Osteoblast (primary cell): ENCODE measurements at regions not wholly inside any gene's neighbourhood (a gene's known extent, or its start where the extent isn't known, plus 50 kb on each side); places are given as distances from the start of the nearest gene placed in this dataset.

ENCODE experiments used
- DNase-seq: peaks from one replicate; pipeline ENCODE4 v3.0.0; 2011; ENCODE audit warnings: low spot score, mixed read lengths; ENCODE audit not compliant: insufficient read length; ENCODE audit errors: missing footprints
- H2AFZ ChIP-seq: 2 replicates; pipeline ENCODE4 v1.6.0; 2011; ENCODE audit warnings: mild to moderate bottlenecking, low read length
- H3K27ac ChIP-seq: 2 replicates; pipeline ENCODE4 v1.5.1; 2011; ENCODE audit warnings: mild to moderate bottlenecking, low read depth, low read length, moderate library complexity
- H3K27me3 ChIP-seq: 2 replicates; pipeline ENCODE4 v1.6.0; 2012; ENCODE audit warnings: mild to moderate bottlenecking, control low read depth, inconsistent platforms, low read length, moderate library complexity; ENCODE audit not compliant: insufficient read depth
- H3K36me3 ChIP-seq: 2 replicates; pipeline ENCODE4 v1.5.1; 2011; ENCODE audit warnings: mild to moderate bottlenecking, low read length, control low read depth, moderate library complexity; ENCODE audit not compliant: insufficient read depth
- H3K4me1 ChIP-seq: 2 replicates; pipeline ENCODE4 v1.5.1; 2011; ENCODE audit warnings: mild to moderate bottlenecking, low read length, control low read depth, moderate library complexity; ENCODE audit not compliant: insufficient read depth
- H3K4me2 ChIP-seq: 2 replicates; pipeline ENCODE4 v1.6.0; 2011; ENCODE audit warnings: mild to moderate bottlenecking, low read length; ENCODE audit not compliant: insufficient read depth
- H3K4me3 ChIP-seq: fragments of 200-600 bp; sonication (generic); 3 replicates; pipeline ENCODE4 v1.5.1; 2012; ENCODE audit warnings: mild to moderate bottlenecking, low read length, inconsistent platforms; ENCODE audit not compliant: insufficient read depth
- H3K79me2 ChIP-seq: 2 replicates; pipeline ENCODE4 v1.6.0; 2012; ENCODE audit warnings: mild to moderate bottlenecking, low read length, control low read depth, inconsistent platforms; ENCODE audit not compliant: insufficient read depth
- H3K9me3 ChIP-seq: 2 replicates; pipeline ENCODE4 v1.5.1; 2011; ENCODE audit warnings: low read depth, low read length, control low read depth
- H4K20me1 ChIP-seq: 2 replicates; pipeline ENCODE4 v1.6.0; 2012; ENCODE audit warnings: mild to moderate bottlenecking, low read length, control low read depth; ENCODE audit not compliant: insufficient read depth
- TF ChIP-seq, protein P1 (sequence below): IDR thresholded peaks from 2 replicates; pipeline ENCODE4 v1.5.1; 2011; ENCODE audit warnings: mild to moderate bottlenecking, low read depth, low read length, moderate library complexity; ENCODE audit errors: extremely low read depth

DNA sequence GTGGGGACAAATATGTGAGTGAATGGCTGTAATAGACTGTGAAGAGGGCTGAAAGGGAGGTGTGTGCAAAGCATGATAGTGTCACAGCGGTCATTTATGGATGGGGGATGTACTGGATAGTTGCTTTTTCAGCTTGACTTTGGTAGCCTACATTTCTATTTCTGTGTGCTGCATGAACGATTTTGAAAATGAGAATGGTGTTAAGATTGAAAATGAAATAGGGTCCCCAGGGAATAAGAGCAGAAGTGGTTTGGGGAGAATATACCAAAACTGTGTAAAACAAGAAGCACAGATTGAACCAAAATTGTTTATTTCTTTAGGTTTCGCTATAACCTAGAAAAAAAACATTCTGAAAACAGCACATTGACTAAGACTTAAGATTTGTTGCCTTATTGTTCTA, 58.8 kb upstream of the CLNK start:
- Histone ChIP-seq H3K36me3 (no peaks in the 10 kb centered on the region), H3K79me2 (no peaks in the 10 kb centered on the region), H3K4me1 (peaks cover 11% of the 10 kb centered on the region), H3K4me3 (no peak overlapping the region), H2AFZ (no peak overlapping the region), H3K9me3 (no peaks in the 10 kb centered on the region), H3K27ac (no peak overlapping the region), H4K20me1 (no peaks in the 10 kb centered on the region), H3K4me2 (no peak overlapping the region), H3K27me3 (no peaks in the 10 kb centered on the region)
- TF ChIP-seq, protein P1, sequence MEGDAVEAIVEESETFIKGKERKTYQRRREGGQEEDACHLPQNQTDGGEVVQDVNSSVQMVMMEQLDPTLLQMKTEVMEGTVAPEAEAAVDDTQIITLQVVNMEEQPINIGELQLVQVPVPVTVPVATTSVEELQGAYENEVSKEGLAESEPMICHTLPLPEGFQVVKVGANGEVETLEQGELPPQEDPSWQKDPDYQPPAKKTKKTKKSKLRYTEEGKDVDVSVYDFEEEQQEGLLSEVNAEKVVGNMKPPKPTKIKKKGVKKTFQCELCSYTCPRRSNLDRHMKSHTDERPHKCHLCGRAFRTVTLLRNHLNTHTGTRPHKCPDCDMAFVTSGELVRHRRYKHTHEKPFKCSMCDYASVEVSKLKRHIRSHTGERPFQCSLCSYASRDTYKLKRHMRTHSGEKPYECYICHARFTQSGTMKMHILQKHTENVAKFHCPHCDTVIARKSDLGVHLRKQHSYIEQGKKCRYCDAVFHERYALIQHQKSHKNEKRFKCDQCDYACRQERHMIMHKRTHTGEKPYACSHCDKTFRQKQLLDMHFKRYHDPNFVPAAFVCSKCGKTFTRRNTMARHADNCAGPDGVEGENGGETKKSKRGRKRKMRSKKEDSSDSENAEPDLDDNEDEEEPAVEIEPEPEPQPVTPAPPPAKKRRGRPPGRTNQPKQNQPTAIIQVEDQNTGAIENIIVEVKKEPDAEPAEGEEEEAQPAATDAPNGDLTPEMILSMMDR, result no peak
- no peak for DNase-seq

GRCh38 chr4:10741961-10742699, 57.6 kb upstream of the CLNK start:
- no peaks in the 10 kb centered on the region for H3K27me3 ChIP-seq
- H3K27ac ChIP-seq, result no peak overlapping the region
- no peaks in the 10 kb centered on the region for H4K20me1 ChIP-seq
- H3K36me3 ChIP-seq, result no peaks in the 10 kb centered on the region
- H2AFZ ChIP-seq, result no peak overlapping the region
- no peak overlapping the region for H3K4me2 ChIP-seq
- H3K4me3 ChIP-seq, result no peak overlapping the region
- no peaks in the 10 kb centered on the region for H3K79me2 ChIP-seq
- no peak for DNase-seq
- H3K9me3 ChIP-seq, result no peaks in the 10 kb centered on the region
- TF ChIP-seq, protein P1, result no peak
- peaks cover 11% of the 10 kb centered on the region for H3K4me1 ChIP-seq

DNA sequence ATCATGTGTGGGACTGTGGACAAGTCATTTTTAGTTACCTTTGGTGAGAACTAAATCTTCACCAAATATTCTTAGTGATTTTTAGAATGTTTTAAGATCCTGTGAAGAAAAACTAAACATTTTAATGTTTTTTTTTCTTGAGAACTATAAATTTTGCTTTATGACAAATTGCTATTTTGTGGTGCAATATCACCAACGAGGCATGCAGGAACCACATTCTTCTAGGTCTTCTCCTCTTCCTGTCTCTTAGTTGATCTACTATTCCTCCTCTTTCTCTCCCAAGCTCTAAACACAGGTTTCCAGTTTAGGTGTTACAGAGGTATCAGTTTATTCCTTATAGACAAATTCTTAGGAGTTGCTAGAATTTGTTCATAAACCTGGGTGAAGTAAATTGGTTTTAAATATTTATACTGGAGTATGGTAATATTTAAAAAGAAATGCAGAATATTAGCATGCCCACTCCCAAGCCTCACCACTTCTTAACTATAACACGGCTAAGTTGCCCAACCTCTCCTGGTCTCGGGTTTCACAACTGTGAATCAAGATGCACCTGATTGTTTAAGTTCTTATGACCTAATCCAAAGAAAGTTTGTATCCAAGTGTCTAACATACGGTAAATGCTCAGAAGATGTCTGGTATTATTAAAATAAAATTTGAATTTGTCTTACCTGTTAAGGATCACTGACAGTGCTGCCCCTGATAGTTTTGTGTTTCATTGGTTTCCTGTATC, 56.5 kb upstream of the CLNK start:
- TF ChIP-seq, protein P1, result no peak
- H3K9me3 ChIP-seq, result no peaks in the 10 kb centered on the region
- H3K27ac ChIP-seq, result no peak overlapping the region
- H2AFZ ChIP-seq, result no peak overlapping the region
- no peaks in the 10 kb centered on the region for H3K79me2 ChIP-seq
- H3K36me3 ChIP-seq, result no peaks in the 10 kb centered on the region
- H4K20me1 ChIP-seq, result no peaks in the 10 kb centered on the region
- H3K27me3 ChIP-seq, result no peaks in the 10 kb centered on the region
- no peak overlapping the region for H3K4me3 ChIP-seq
- no peak for DNase-seq
- H3K4me1 ChIP-seq, result peaks cover 8% of the 10 kb centered on the region
- no peak overlapping the region for H3K4me2 ChIP-seq

DNA sequence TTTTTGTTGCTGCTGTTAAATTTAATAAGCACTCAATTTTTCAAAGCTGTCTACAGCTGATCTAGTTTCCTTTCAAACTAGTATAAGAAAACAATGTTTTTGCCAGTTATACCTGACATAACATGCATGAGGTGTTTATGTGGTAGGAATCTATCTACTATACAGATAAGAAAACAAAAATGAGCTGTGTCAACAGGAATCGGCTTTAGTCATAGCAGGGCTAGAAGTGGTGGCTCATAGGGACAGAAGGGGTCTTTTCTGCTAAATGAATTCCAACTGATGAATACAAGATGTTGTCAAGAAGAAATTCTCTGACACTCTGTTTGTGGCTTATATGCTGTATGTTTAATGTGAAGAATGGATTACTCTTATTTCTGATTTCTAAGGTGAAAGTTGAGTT, 55.7 kb upstream of the CLNK start:
- DNase-seq, result no peak
- no peak overlapping the region for H3K4me3 ChIP-seq
- H3K27ac ChIP-seq, result no peak overlapping the region
- H3K4me2 ChIP-seq, result no peak overlapping the region
- H3K27me3 ChIP-seq, result no peaks in the 10 kb centered on the region
- TF ChIP-seq, protein P1, result no peak
- no peaks in the 10 kb centered on the region for H3K9me3 ChIP-seq
- H2AFZ ChIP-seq, result no peak overlapping the region
- H3K4me1 ChIP-seq, result peaks cover 8% of the 10 kb centered on the region
- no peaks in the 10 kb centered on the region for H3K36me3 ChIP-seq
- H4K20me1 ChIP-seq, result no peaks in the 10 kb centered on the region
- H3K79me2 ChIP-seq, result no peaks in the 10 kb centered on the region
